Osteoblast (primary cell): ENCODE measurements at regions not wholly inside any gene's neighbourhood (a gene's known extent, or its start where the extent isn't known, plus 50 kb on each side); places are given as distances from the start of the nearest gene placed in this dataset. TPM values are rescaled to one million over a fixed set of nuclear protein-coding genes. Genes with fewer than 3 reads are reported as not detected.

ENCODE experiments used
- DNase-seq: peaks from one replicate; pipeline ENCODE4 v3.0.0; 2011; ENCODE audit warnings: low spot score, mixed read lengths; ENCODE audit not compliant: insufficient read length; ENCODE audit errors: missing footprints
- H2AFZ ChIP-seq: 2 replicates; pipeline ENCODE4 v1.6.0; 2011; ENCODE audit warnings: mild to moderate bottlenecking, low read length
- H3K27ac ChIP-seq: 2 replicates; pipeline ENCODE4 v1.5.1; 2011; ENCODE audit warnings: mild to moderate bottlenecking, low read depth, low read length, moderate library complexity
- H3K27me3 ChIP-seq: 2 replicates; pipeline ENCODE4 v1.6.0; 2012; ENCODE audit warnings: mild to moderate bottlenecking, control low read depth, inconsistent platforms, low read length, moderate library complexity; ENCODE audit not compliant: insufficient read depth
- H3K36me3 ChIP-seq: 2 replicates; pipeline ENCODE4 v1.5.1; 2011; ENCODE audit warnings: mild to moderate bottlenecking, low read length, control low read depth, moderate library complexity; ENCODE audit not compliant: insufficient read depth
- H3K4me1 ChIP-seq: 2 replicates; pipeline ENCODE4 v1.5.1; 2011; ENCODE audit warnings: mild to moderate bottlenecking, low read length, control low read depth, moderate library complexity; ENCODE audit not compliant: insufficient read depth
- H3K4me2 ChIP-seq: 2 replicates; pipeline ENCODE4 v1.6.0; 2011; ENCODE audit warnings: mild to moderate bottlenecking, low read length; ENCODE audit not compliant: insufficient read depth
- H3K4me3 ChIP-seq: fragments of 200-600 bp; sonication (generic); 3 replicates; pipeline ENCODE4 v1.5.1; 2012; ENCODE audit warnings: mild to moderate bottlenecking, low read length, inconsistent platforms; ENCODE audit not compliant: insufficient read depth
- H3K79me2 ChIP-seq: 2 replicates; pipeline ENCODE4 v1.6.0; 2012; ENCODE audit warnings: mild to moderate bottlenecking, low read length, control low read depth, inconsistent platforms; ENCODE audit not compliant: insufficient read depth
- H3K9me3 ChIP-seq: 2 replicates; pipeline ENCODE4 v1.5.1; 2011; ENCODE audit warnings: low read depth, low read length, control low read depth
- H4K20me1 ChIP-seq: 2 replicates; pipeline ENCODE4 v1.6.0; 2012; ENCODE audit warnings: mild to moderate bottlenecking, low read length, control low read depth; ENCODE audit not compliant: insufficient read depth
- small RNA-seq: library from RNA; depleted of rRNA; stranded (forward); fragments of <200 nt; gene quantifications from one replicate; pipeline ENCODE3, GENCODE V24; 2012
- TF ChIP-seq, protein P1 (sequence below): IDR thresholded peaks from 2 replicates; pipeline ENCODE4 v1.5.1; 2011; ENCODE audit warnings: mild to moderate bottlenecking, low read depth, low read length, moderate library complexity; ENCODE audit errors: extremely low read depth

DNA sequence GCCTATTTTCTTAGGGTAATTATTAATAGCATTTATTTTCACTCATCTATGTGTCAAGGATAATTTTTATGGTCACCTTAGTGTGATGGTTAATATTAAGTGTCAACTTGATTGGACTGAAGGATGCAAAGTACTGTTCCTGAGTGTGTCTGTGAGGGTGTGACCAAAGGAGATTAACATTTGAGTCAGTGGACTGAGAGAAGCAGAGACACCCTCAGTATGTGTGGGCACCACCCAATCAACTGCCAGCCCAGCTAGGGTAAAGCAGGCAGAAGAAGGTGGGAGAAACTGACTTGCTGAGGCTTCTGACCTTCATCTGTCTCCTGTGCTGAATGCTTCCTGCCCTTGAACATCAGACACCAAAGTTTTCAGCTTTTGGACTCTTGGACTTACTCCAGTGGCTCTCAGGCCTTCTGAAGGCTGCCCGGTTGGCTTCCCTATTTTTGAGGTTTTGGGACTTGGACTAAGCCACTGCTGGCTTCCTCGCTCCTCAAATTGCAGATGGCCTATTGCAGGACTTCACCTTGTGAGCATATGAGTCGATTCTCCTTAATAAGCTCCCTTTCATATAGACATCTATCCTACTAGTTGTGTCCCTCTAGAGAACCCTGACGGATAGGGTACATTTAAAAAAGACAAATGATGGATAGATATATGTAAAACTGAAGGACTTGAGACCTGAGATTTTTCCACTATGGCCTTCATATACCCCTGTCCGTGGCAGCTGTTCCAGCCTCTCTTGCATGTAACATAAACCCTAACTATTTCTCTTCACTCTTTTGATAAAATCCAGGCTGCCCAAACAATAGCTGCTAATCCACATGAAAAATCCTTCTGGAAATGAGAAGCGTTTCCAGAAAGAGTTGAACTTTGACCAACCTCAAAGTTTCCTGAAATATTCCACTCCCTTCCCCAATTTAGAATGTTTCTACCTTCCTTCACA, 62.1 kb upstream of the RGS17 start:
- no peaks in the 10 kb centered on the region for H3K9me3 ChIP-seq
- no peak overlapping the region for H3K4me2 ChIP-seq
- no peak overlapping the region for H3K4me3 ChIP-seq
- DNase-seq: no peak
- no peaks in the 10 kb centered on the region for H3K36me3 ChIP-seq
- H3K79me2 ChIP-seq: no peaks in the 10 kb centered on the region
- H3K27me3 ChIP-seq: no peaks in the 10 kb centered on the region
- H4K20me1 ChIP-seq: no peaks in the 10 kb centered on the region
- no peaks in the 10 kb centered on the region for H3K4me1 ChIP-seq
- H2AFZ ChIP-seq: no peak overlapping the region
- TF ChIP-seq, protein P1, sequence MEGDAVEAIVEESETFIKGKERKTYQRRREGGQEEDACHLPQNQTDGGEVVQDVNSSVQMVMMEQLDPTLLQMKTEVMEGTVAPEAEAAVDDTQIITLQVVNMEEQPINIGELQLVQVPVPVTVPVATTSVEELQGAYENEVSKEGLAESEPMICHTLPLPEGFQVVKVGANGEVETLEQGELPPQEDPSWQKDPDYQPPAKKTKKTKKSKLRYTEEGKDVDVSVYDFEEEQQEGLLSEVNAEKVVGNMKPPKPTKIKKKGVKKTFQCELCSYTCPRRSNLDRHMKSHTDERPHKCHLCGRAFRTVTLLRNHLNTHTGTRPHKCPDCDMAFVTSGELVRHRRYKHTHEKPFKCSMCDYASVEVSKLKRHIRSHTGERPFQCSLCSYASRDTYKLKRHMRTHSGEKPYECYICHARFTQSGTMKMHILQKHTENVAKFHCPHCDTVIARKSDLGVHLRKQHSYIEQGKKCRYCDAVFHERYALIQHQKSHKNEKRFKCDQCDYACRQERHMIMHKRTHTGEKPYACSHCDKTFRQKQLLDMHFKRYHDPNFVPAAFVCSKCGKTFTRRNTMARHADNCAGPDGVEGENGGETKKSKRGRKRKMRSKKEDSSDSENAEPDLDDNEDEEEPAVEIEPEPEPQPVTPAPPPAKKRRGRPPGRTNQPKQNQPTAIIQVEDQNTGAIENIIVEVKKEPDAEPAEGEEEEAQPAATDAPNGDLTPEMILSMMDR: no peak
- no peak overlapping the region for H3K27ac ChIP-seq

DNA sequence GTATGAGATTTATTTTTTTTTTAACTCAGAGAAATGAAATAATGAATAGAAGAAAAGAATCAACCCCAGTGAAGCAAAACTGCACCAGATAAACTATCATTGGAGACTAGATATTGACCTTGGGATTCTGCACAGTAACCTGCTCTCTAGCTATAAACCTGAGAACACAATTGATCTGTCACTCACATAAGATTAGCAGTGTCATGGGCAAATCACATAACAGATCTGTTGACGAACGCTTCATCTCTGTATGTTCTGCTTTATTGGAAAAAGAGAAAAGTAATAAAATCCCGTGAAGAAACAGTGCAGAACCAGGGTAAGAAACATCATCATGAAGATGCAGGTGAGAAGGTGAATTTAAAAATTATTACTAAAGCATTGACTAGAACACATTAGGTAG, 52.8 kb upstream of the RGS17 start:
- Histone ChIP-seq H3K79me2 (no peaks in the 10 kb centered on the region), H3K27ac (no peak overlapping the region), H3K4me1 (no peaks in the 10 kb centered on the region)

More for the DNA sequence above, 52.8 kb upstream of the RGS17 start:
- no peaks in the 10 kb centered on the region for H3K9me3 ChIP-seq
- no peak overlapping the region for H3K4me3 ChIP-seq
- H4K20me1 ChIP-seq: no peaks in the 10 kb centered on the region
- H2AFZ ChIP-seq: no peak overlapping the region
- H3K36me3 ChIP-seq: no peaks in the 10 kb centered on the region
- no peak overlapping the region for H3K4me2 ChIP-seq
- TF ChIP-seq, protein P1: no peak
- no peak for DNase-seq
- no peaks in the 10 kb centered on the region for H3K27me3 ChIP-seq

Small RNA genes lying in the stretch of these regions (small RNA-seq; reads per million reads assigned to genes)
- gene AL603908.1: not detected
- not detected for gene MTND3P20
- not detected for gene MTND4LP20
- gene RNA5SP225: not detected
- gene RNU6-896P: not detected
